ENCODE measurements at regions not wholly inside any gene's neighbourhood (a gene's known extent, or its start where the extent isn't known, plus 50 kb on each side); places are given as distances from the start of the nearest gene placed in this dataset.

DNA sequence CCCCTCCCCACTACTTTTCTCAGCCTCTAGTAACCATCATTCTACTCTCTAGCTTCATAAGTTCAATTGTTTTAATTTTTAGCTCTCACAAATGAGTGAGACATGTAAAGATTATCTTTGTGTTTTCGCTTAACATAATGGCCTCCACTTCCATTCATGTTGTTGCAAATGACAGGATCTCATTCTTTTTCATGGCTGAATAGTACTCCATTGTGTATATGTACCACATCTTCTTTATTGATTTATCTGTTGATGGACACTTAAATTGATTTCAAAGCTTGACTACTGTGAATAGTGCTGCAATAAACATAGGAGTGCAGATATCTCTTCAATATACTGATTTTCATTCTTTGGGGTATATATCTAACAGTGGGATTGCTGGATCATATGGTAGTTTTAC, 699.8 kb upstream of the NR2F2 start:
- Histone ChIP-seq H2BK15ac (ENCODE audit: low read length) (no peak overlapping the region), H2AK5ac (ENCODE audit: low read depth, low read length) (no peak overlapping the region), H3K4me1 (replicated peaks in 1 of 4; ENCODE audit: control insufficient read depth in 3 of 4, insufficient read depth in 4 of 4, low read length in 3 of 4) (peaks cover 0 to 7% (median 4%) of the 10 kb centered on the region in 4 experiments; a peak in 3 of 7 replicates), H2BK5ac (ENCODE audit: low read depth, low read length) (no peak overlapping the region), H2BK20ac (ENCODE audit: low read length) (no peak overlapping the region), H3K27me3 (replicated peaks in 1 of 4; ENCODE audit: control insufficient read depth in 3 of 4, extremely low read depth in 1 of 4, insufficient read depth in 3 of 4, low read length in 3 of 4) (no peaks in the 10 kb centered on the region), H3K56ac (replicated peaks; ENCODE audit: insufficient read length, low read depth, low read length) (no peak overlapping the region), H3K4me2 (ENCODE audit: insufficient read depth in 1 of 2, low read depth in 2 of 2, low read length in 2 of 2) (no peak overlapping the region), H3K23ac (ENCODE audit: insufficient read length) (no peak overlapping the region), H4K91ac (replicated peaks; ENCODE audit: insufficient read length, low read length) (no peak overlapping the region), H3K9me3 (ENCODE audit: insufficient read depth in 2 of 2, low read depth in 1 of 2, low read length in 1 of 2) (no peaks in the 10 kb centered on the region), H3K14ac (ENCODE audit: insufficient read length) (no peak overlapping the region), H4K5ac (ENCODE audit: insufficient read length, low read depth, low read length) (no peak overlapping the region), H3K27ac (ENCODE audit: low read depth, low read length) (no peak overlapping the region), H3K79me1 (ENCODE audit: low read depth, low read length) (no peaks in the 10 kb centered on the region), H2AFZ (ENCODE audit: low read length) (no peak overlapping the region), H3K4me3 (ENCODE audit: extremely low read depth in 1 of 4, insufficient read depth in 2 of 4, low read depth in 3 of 4, low read length in 4 of 4) (no peak overlapping the region), H4K20me1 (replicated peaks in 1 of 2; ENCODE audit: control insufficient read depth in 1 of 2, insufficient read depth in 2 of 2, low read length in 2 of 2) (no peaks in the 10 kb centered on the region), H3K9ac (replicated peaks in 1 of 4; ENCODE audit: extremely low read depth in 1 of 4, low read depth in 3 of 4, low read length in 3 of 4) (no peak overlapping the region), H4K8ac (ENCODE audit: extremely low read depth, insufficient read depth, low read length) (no peak overlapping the region), H2BK120ac (replicated peaks; ENCODE audit: low read depth, low read length) (no peak overlapping the region), H3K79me2 (ENCODE audit: control insufficient read depth in 1 of 2, insufficient read depth in 2 of 2, low read length in 2 of 2) (no peaks in the 10 kb centered on the region), H3K36me3 (ENCODE audit: control insufficient read depth in 2 of 4, insufficient read depth in 4 of 4, low read length in 3 of 4) (no peaks in the 10 kb centered on the region), H2BK12ac (ENCODE audit: low read depth, low read length) (no peak overlapping the region), H3K4ac (replicated peaks; ENCODE audit: insufficient read length, low read depth, low read length) (no peak overlapping the region), H3K18ac (ENCODE audit: extremely low read depth, low read length) (no peak overlapping the region), H3K23me2 (ENCODE audit: low read depth, low read length) (no peaks in the 10 kb centered on the region)
- 86% methylated on average over 1 of the region's 1 CpG; no CpG with 5 or more reads in 1 of the 2 experiments for WGBS, 2 experiments (ENCODE audit: extremely low coverage in 1 of 2, insufficient coverage in 1 of 2, insufficient read length in 1 of 2, insufficient replicate concordance in 2 of 2, low coverage in 1 of 2, low lambda C conversion rate in 2 of 2, missing lambda C conversion rate in 1 of 2)
- POLR2A ChIA-PET (ENCODE audit: partially characterized antibody): no interaction called here
- no peak for DNase-seq (ENCODE audit: low read depth in 1 of 2, low spot score in 2 of 2)
- CTCF ChIA-PET (ENCODE audit: partially characterized antibody): no interaction called here
- FAIRE-seq: no peak
- TF ChIP-seq SIX5 (IDR thresholded peaks at IDR 0.05; ENCODE audit: low read depth, low read length): no peak
- TF ChIP-seq CTBP2 (IDR thresholded peaks at IDR 0.05; ENCODE audit: borderline replicate concordance, insufficient read depth, insufficient read length, low read length): no peak
- TF ChIP-seq FOSL1 (IDR thresholded peaks at IDR 0.05; ENCODE audit: insufficient read depth, low read depth, low read length): no peak
- no peak for TF ChIP-seq CBX5 (IDR thresholded peaks at IDR 0.05; ENCODE audit: low read depth, low read length)
- TF ChIP-seq KDM5A (IDR thresholded peaks at IDR 0.05; ENCODE audit: low read length): no peak
- no peak for TF ChIP-seq CREB1 (IDR thresholded peaks at IDR 0.05)
- no peak for TF ChIP-seq TAF7 (optimal IDR thresholded peaks at IDR 0.05; ENCODE audit: borderline replicate concordance, low read depth, low read length)
- TF ChIP-seq BCL11A (IDR thresholded peaks at IDR 0.05; ENCODE audit: low read depth in 2 of 2, low read length in 2 of 2): no peak
- TF ChIP-seq JUN (IDR thresholded peaks at IDR 0.05; ENCODE audit: low read depth, low read length): no peak
- TF ChIP-seq GTF2F1 (IDR thresholded peaks at IDR 0.05; ENCODE audit: borderline replicate concordance, low read depth, low read length): no peak
- no peak for TF ChIP-seq CHD1 (IDR thresholded peaks at IDR 0.05; ENCODE audit: low read depth, low read length)
- no peak for TF ChIP-seq SP1 (IDR thresholded peaks at IDR 0.05; ENCODE audit: low read depth, low read length)
- no peak for TF ChIP-seq SP4 (IDR thresholded peaks at IDR 0.05; ENCODE audit: low read length)
- no peak for TF ChIP-seq BACH1 (IDR thresholded peaks at IDR 0.05; ENCODE audit: low read length)

All from H1 (cell line).